NCI-H2029 treated with DMSO at 0.1 percent for 48 hours (cell line): ENCODE measurements at regions not wholly inside any gene's neighbourhood (a gene's known extent, or its start where the extent isn't known, plus 50 kb on each side); places are given as distances from the start of the nearest gene placed in this dataset.

Experiments used
- DNase-seq: peaks from one replicate; lab custom pipeline; 2025; lab: John Stamatoyannopoulos, UW

DNA sequence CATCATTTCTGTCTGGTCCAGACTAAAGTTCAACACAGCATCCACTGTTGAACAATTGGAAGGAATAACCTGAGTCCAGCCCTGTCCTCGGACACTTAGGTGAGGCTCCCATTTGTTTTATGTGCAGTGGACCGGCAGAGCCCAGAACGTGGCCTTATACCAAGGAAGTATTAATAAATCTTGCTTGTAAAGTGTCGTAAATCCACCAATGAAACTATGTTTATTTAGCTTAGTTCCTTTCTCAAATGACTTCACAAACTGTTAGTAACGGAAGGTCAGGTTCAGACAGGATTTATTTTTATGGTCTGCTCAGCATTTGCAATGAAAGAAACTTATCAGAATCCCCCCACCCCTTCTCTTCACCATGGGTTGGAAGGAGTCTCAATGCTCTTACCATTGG, 149.5 kb downstream of the PCSK1 start:
- DNase-seq: no peak

GRCh38 chr5:96282020-96282419, 151.0 kb downstream of the PCSK1 start:
- DNase-seq: no peak

GRCh38 chr5:96280946-96281393, 152.1 kb downstream of the PCSK1 start:
- no peak for DNase-seq

GRCh38 chr5:96279801-96280542, 153.1 kb downstream of the PCSK1 start:
- DNase-seq: no peak

DNA sequence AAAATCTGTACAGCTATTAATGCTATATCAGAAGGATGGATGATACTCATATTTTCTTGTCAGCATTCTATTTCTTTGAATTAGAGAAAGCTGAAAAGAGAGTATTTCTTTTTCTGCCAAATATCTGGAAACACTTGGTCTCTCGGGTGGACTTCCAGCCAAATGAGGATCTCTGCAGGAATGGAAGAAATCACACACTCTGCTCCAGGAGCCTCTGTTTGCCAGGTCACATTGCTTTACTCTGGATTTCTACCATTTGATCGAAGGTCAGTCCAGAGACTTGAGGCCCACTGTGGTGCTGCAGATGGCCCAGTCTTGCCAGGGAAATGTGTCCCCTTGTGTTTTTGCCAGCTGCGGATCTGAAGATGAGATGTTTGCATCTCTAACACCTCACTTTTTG, 154.1 kb downstream of the PCSK1 start:
- no peak for DNase-seq

DNA sequence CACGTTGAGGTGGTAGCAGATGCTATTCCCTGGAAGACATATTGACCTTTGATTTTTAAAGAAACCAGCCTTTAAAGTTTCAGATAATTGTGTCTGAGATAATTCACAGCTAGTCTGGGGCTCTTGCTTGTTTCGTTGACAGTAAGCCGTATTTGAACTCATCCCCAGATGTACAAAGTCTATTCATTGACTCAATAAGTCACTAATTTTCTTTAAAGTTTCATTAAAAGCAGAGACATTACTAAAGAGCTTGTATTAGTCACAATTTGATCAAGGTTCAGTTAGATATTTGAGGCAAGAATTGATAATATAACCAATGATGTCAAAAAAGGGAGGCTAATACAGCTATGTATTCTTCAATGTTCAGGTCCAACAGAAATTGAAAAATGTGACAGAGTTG, 158.0 kb downstream of the PCSK1 start:
- no peak for DNase-seq

DNA sequence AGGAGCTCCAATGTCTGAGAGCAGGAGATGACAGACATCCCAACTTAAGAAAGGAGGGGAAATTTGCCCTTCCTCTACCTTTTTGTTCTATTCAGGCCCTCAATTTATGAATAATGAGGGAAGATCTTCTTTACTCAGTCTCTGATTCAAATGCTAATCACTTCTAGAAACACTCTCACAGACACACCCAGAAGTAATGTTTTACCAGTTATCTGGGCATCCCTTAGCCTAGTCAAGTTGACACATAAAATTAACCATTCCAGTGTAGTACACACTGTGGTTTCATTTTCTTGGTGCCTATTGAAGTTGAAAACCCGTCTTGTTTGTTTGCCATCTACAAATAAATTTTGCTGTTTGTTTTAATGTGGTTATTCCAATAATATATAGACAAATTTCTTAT, 167.6 kb downstream of the PCSK1 start:
- no peak for DNase-seq

DNA sequence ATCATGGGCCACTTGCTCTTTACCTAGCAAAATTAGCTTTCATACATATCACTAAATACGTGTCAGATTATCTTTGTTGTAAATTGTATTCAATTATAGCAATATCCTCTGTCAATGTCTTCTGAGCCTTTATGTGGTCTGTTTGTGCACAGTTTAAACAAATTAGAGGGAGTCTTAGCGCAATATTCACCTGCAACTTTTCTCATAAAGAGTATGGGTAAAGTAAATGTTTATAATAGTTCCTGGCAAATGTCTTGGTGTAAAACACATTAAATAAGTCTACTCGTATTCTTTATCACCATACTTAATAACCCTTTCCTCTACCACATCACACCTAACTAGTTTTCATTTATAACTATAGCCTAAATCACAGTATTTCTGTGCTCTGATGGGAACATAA, 169.0 kb downstream of the PCSK1 start:
- DNase-seq: no peak

GRCh38 chr5:96262105-96262504, 170.9 kb downstream of the PCSK1 start:
- no peak for DNase-seq

DNA sequence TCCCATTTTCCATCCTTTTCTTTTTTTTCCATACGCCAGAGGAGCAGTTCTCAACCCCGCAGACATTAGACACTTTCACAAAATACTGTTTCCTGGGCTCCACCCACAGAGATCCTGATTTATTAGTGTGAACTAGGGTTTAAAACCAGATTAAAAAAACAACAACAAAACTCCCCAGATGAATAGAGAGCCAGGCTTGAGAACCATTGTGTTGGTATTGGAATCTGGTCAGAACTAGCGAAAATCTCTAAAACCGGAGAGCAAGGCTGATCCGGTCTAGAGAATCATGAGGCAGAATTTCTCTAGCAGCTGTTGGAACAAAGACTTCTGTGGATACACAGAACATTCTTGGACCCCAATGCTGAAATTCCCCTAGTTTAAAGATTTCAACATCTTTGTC, 173.0 kb downstream of the PCSK1 start:
- DNase-seq: no peak

DNA sequence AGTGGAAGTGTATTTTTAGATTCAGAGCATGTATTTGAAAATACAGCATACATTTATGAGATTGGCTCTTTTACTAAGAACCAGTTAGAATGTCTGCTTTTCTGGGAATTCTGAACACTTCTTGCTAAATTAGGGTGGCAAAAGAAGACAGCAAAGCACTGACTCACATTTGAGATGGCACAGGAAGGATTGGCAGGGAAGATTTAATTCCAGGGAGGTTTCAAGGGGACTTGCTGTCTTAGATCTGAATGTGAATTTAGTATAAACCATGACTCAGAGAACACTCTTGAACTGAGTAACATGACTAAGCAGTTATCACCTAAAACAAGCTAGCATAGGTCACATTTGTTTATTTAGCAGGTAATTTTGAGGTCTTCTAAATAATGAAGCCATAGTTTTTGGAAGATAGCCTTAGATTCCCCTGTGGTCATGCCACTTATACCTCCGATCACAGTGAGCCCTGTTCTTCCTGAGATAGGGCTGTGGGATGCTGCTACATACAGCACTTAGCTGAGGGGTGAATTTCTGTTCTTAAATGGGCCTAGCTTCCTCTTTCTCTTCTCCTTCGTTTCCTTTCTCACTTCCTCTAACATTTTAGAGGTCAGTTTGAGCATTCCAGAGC, 173.8 kb downstream of the PCSK1 start:
- DNase-seq: no peak

DNA sequence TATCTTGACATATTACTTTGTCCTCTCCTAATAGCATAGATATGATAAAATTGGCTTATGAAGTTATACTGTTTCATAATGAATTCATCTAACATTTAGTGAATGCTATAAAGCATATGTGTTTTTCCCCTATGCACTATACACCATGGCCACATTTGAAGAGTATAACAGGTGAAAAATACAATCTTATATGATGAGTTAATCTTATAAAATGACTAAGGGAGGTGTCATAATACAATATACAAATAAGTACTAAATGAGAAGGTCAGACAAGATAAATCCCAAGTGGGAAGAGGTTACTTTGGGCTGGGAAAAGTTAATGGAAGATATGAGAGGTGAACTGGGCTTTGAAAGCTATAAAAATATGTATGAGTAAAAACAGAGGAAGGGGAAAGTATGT, 174.4 kb downstream of the PCSK1 start:
- DNase-seq: no peak

- no peak for DNase-seq
Measured at GRCh38 chr5:96257904-96258303, 175.1 kb downstream of the PCSK1 start.

GRCh38 chr5:96256795-96257470, 176.1 kb downstream of the PCSK1 start:
- no peak for DNase-seq

- no peak for DNase-seq
Measured at GRCh38 chr5:96254980-96255691, 177.9 kb downstream of the PCSK1 start.

GRCh38 chr5:96253140-96253539, 179.9 kb downstream of the PCSK1 start:
- DNase-seq: no peak

DNA sequence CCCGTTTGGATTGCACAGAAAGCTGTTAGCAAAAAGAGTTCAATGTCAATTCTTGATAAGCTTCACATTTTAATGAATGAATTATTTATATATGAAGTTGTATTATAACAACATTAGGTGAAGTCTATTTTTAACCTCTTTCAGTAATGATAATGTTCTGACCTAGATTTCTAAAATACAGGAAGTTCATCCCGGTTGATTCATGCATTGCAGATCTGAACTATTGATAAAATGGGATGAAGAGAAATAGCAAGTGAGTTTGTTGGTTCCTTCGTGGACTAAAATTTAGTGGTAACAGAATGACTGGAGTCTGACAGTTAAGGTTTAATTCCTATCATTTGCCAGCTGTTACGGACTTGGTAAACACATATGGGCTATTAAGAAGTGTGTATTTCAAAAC, 180.5 kb downstream of the PCSK1 start:
- DNase-seq: no peak

- no peak for DNase-seq
Measured at GRCh38 chr5:96250782-96251181, 182.3 kb downstream of the PCSK1 start.

DNA sequence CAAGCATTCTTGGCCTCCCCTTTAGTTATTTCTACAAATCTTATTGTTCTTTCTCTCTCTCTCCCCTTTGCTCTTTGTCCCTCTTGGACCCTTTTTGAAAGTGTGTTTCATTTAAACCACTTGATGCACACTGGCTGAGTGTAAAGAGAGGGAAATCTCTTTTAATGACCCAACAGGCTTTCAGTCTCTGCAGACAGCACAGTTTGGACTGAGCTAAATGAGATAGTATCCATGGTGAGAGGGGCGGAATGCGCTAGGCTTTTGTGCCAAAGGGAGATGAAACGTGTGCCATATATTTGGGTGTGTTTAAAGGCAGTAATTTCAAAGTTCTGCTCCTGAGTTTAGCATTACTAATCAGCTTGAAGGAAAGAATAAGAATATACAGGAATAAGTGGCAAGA, 184.9 kb downstream of the PCSK1 start:
- no peak for DNase-seq

GRCh38 chr5:96247708-96248107, 185.3 kb downstream of the PCSK1 start:
- no peak for DNase-seq

DNA sequence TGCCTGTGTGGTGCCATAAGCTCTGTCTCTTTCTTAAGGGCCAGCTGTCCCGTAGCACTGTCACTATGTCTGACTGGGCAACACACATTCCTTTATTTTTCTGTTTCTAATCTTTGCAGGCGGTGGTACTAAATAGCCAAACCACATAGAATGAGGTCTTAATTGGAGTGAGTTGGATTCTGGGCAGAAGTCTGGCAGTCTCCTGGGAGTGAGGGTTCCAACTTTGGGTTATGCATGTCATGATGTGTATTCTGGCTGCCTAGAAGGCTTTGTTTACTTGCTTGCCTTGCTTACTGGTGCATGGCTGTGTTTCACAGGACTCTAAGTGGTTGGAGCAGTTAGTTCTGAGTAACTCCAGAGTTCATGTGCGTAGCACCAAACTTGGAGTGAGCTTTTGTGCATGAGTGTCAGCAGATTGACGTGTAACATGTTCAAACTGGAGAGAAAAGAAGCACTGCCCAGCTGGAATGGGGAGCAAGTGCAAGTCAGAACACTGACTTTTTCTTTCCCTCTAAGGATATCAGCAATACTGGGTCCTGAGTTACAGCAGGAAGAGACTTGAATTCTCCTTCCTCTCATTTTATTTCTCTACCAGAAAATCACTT, 185.8 kb downstream of the PCSK1 start:
- no peak for DNase-seq
